GM19240 (cell line): ENCODE measurements at regions not wholly inside any gene's neighbourhood (a gene's known extent, or its start where the extent isn't known, plus 50 kb on each side); places are given as distances from the start of the nearest gene placed in this dataset.

ENCODE experiments used
- DNase-seq: peaks from one replicate; pipeline ENCODE4 v3.0.0; 2011; ENCODE audit warnings: low spot score; ENCODE audit not compliant: insufficient read length

DNA sequence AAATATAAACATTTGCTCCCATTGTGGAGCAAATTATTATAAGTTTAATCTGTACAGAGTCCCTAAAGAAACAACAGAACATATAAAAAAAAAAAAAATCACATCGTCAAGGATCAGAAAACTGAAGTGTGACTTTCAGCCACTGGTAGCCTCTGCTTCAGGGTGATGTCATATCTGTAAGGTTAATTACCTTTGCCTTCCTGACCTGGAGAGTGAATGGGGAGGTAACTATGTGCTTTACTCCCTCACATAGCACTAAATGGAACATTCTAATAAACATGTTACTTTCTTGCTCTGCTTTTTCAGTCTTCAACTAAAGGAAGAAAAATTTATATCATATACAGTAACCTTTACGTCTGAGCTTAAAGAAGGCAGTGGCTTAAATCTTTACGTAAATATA lies 70.3 kb upstream of the TRPM3 start:
- no peak for DNase-seq

DNA sequence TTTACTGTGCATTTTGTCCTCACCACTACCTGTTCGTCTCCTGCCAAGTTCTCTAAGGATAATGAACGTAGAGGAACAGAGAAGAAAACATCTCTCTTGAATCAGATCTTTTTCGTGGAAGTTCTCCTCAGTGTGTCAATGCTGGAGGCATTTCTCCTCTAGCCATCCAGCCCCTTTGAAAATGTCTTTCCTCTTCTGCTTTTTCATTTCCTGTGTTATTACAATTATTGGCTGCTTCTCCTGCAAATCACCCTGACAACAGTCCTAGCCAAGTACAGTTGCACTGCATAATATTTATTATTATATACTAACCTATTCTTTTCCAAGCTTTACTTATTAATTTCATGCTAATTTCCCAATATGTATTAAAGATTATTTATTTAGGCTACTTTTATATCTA lies 61.8 kb upstream of the TRPM3 start:
- no peak for DNase-seq

DNA sequence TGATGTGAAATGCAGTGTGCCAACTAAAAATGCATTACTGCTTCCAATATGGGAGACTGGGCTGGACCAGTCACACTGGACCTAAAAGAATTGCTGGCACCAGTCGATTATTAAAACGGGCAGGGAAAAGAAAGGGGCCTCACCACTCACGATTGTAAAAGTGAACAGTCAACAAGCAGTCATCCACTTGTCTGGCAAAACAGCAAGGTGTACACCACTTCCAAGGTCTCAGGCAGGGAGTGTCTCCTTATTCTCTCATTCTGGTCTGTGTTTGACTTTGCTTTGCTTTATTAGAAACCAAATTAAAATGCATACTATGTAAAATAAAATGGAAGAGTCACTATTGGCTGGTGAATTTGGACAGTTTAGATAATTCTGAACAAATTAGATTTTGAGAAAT lies 57.8 kb upstream of the TRPM3 start:
- DNase-seq: no peak

DNA sequence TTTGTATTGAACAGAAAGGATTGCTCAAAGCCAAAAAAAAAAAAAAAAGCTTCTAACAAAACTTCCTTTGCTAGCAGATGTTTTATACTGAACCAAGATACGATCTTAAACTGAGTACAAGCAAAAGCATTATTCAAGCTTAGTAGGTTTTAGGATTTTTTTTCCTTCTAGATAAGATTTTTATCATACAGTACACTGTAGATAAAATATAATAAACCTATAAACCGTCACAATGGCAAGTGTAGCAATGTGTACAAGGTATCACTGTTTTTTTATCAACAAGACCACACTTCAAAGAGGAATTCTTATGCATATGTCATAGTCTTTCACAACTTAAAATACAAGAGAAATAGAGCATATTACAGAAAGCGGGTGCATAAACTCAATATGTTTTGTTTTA lies 56.5 kb upstream of the TRPM3 start:
- no peak for DNase-seq

DNA sequence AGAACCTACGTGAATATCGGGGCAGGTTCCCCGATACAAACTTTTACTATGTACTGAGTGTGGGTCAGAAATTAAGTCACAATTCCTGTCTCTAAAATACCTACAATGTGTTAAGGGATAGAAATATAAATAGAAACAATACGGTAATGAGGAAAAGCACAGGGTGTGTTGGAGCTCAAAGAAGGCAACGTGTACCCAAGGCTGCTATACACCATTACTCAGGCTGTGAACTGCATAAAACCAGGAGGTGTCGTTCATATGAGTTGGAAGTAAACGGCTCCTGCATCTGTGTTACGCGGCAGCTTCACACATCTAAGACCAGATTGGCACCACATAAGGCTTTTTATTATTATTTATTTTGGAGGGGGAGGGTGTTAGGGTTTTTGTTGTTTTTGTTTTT lies 50.1 kb upstream of the TRPM3 start:
- no peak for DNase-seq
